ENCODE measurements at regions not wholly inside any gene's neighbourhood (a gene's known extent, or its start where the extent isn't known, plus 50 kb on each side); places are given as distances from the start of the nearest gene placed in this dataset.
"Not testable (repeated sequence)": the region's sequence is repeated elsewhere in the genome, so short reads cannot be mapped to it uniquely, and the experiment has no call there.

GRCh38 chr5:60036192-60036938, 142.8 kb upstream of the PDE4D start:
- DNase-seq: no peak

GRCh38 chr5:60026161-60026560, 132.6 kb upstream of the PDE4D start:
- no peak for DNase-seq

GRCh38 chr5:60024104-60024503, 130.6 kb upstream of the PDE4D start:
- no peak for DNase-seq

DNA sequence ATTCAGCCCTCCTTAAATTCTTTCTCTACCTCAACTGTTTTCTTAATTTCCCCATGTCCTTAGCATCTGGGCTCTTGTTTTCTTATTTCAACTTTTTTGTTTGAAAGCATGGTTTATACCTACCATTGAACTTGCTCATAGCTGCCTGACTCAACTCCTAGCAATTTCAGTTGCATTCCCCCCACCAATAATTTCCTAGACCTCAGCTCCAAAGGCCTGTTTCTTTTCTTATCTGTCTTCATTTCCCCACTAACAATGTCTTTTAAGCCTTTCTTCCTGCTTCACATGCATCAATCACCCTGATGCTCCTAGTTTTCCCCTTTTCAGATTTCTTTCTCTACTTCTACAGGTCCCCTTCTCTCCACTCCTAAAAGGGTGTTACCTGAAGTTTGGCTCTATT, 129.7 kb upstream of the PDE4D start:
- no peak for DNase-seq

DNA sequence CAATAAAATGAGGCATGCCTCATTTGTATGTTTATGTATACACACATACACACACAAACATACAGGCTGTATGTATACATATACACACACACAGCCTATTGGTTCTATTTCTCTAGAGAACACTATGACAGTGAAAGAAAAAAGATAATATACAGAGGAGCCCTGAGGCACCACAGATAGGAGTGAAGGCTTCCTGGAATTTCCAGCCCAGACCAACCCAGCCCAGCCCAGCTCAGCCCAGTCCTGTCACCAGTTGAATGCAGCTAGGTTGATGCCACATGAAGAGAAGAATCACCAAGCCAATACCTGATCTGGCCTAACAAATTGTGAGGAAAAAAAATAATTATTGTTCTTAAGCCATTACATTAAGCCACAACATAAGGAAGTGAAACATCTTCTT, 126.9 kb upstream of the PDE4D start:
- DNase-seq: no peak

GRCh38 chr5:60018960-60019359, 125.4 kb upstream of the PDE4D start:
- DNase-seq: not testable (repeated sequence)

- DNase-seq: no peak
Measured at GRCh38 chr5:60018091-60018490, 124.6 kb upstream of the PDE4D start.

DNA sequence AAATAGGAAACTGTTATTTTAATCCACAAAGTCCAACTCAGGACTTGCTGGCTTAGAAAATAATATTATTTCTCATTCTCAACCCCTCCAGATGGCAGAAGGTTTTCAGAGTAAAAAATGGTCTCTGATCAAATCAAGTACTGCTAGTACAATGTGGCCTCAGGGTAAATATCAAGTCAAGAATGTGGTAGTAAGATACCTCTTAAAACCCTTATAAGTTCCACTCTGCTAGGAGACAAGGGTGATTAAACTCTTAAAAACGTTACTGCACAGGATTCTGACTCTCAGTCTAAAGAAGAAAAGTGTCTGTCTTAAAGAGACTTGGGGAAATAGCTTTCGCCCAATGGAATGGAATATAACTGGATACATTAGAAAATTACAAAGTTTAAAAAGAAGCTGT, 120.8 kb upstream of the PDE4D start:
- no peak for DNase-seq

DNA sequence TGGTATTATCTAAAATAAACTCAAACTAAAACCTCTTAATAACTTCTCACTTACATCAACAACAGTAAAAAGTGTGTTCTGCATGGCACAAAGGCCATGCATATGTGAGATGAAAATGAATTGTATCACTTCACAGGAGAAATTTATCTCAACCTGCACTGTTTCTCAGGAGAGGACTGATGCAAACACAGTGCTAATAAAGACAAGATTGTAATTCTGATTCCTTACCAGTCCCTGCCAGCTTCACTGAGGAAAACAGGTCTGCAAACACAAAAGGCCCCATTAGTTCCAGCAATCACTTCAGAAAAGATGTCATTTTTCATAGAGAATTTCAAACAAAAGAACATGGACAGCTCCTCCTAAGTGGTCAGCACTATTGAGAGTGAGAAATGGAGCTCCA, 117.3 kb upstream of the PDE4D start:
- DNase-seq: no peak

DNA sequence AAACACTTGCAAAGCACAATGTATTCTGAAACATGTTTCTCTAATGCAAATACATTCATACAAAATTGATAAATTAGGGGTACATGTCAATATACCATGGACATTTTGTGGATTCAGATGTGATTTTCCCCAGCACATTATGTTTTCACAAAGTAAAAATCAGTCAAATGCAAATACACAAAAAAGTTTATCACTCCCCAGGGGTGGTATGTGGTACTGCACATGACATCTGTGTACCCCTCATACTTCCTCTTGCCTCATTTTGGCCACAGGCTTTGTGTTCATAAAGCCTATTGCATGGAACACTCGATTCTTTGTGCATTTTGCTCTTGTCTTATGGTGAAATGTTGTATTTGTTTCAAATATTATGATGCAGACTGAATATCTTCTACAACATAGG, 116.8 kb upstream of the PDE4D start:
- DNase-seq: no peak

GRCh38 chr5:60007729-60008128, 114.2 kb upstream of the PDE4D start:
- DNase-seq: no peak

- no peak for DNase-seq
Measured at GRCh38 chr5:59999056-59999455, 105.5 kb upstream of the PDE4D start.

DNA sequence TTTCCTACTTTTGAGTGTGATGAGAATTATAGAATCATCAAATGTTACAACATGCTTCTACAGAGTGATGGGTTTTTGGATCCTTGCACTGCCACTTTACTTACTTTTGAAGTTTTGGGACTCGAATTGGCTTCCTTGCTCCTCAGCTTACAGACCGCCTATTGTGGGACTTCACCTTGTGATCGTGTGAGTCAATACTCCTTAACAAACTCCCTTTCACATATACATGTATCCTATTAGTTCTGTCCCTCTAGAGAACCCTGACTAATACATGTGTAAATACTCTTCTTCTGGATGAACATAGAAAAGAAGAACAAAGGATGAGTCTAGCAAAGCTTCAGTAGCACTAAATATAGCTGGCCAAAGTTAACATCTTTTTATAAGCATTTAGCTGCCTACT, 98.7 kb upstream of the PDE4D start:
- no peak for DNase-seq

- DNase-seq: no peak
Measured at GRCh38 chr5:59988396-59988795, 94.9 kb upstream of the PDE4D start.

- no peak for DNase-seq
Measured at GRCh38 chr5:59976342-59976741, 82.8 kb upstream of the PDE4D start.

GRCh38 chr5:59972043-59972442, 78.5 kb upstream of the PDE4D start:
- no peak for DNase-seq

GRCh38 chr5:59959330-59959729, 65.8 kb upstream of the PDE4D start:
- DNase-seq: no peak

DNA sequence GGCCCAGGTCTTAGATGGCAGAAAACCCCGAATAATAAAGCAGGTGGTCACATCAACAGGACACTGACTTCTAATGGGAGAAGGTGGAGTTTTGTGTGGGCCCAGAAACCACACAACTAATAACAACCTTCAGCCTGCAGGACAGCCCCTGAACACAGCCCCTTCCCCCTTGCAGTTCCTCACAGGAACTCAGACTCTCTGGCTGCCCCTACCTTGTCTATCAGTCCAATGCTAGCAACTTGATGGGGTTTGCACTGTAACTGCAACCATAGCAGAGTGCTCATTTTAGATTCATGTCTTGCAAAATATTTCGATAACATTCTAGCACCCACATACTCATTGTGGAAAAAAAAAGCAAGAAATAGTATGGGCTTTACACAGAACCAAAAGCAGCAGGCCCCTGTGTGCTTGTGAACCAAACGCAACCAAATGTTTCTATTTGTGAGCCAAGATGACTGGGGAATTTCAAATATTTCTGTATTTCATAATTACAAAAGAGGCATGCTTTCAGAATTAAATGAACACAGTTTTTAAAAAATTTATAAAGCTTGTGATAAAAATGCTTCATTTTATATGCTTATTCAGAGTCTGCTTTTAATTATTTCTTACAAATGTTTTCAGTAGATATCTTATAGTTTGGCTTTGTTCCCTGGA, 62.7 kb upstream of the PDE4D start:
- DNase-seq: no peak

DNA sequence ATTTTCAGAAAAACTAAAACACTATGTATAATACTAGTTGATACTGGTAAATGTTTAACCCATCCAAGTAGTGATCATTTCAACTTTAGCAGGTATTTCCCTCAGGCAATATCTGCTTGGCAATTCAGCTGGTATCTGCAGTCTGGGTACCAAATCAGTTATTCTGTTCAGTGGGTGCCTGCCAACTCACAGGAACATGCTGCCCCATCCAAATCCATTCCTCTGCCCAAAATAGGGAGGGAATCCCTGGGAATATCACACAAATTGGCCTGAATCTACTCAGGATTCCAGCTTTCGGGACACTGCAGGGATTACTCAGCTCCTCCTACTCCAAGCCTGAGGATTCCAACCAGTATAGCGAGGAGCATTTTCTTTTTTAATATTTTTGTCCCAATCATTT, 61.7 kb upstream of the PDE4D start:
- DNase-seq: no peak

GRCh38 chr5:59943452-59944113, 50.1 kb upstream of the PDE4D start:
- DNase-seq: no peak
